NOMO-1 (cell line): ENCODE measurements at regions not wholly inside any gene's neighbourhood (a gene's known extent, or its start where the extent isn't known, plus 50 kb on each side); places are given as distances from the start of the nearest gene placed in this dataset.
"Not testable (repeated sequence)": the region's sequence is repeated elsewhere in the genome, so short reads cannot be mapped to it uniquely, and the experiment has no call there.

Experiments used
- DNase-seq, 2 experiments: peaks; one replicate each; lab custom pipeline; 2025; ENCODE audit not compliant: unreplicated experiment in 2 of 2; lab: John Stamatoyannopoulos, UW

GRCh38 chr6:114862819-114863218 is 520.0 kb upstream of the HS3ST5 start:
- no peak for DNase-seq

- DNase-seq = no peak
These were observed 519.2 kb upstream of the HS3ST5 start for GRCh38 chr6:114862064-114862463.

- no peak for DNase-seq
These were observed 501.5 kb upstream of the HS3ST5 start for GRCh38 chr6:114844359-114844758.

- no peak for DNase-seq
These were observed 496.2 kb upstream of the HS3ST5 start for GRCh38 chr6:114839019-114839418.

- DNase-seq = no peak
These were observed 490.4 kb upstream of the HS3ST5 start for GRCh38 chr6:114833211-114833610.

GRCh38 chr6:114830515-114830914 is 487.7 kb upstream of the HS3ST5 start:
- no peak for DNase-seq

- DNase-seq = no peak
These were observed 484.3 kb upstream of the HS3ST5 start for GRCh38 chr6:114827135-114827534.

GRCh38 chr6:114824409-114824808 is 481.6 kb upstream of the HS3ST5 start:
- no peak for DNase-seq

GRCh38 chr6:114816678-114817077 is 473.9 kb upstream of the HS3ST5 start:
- DNase-seq = peak in 1 of 2 experiments; percentile 10

- no peak for DNase-seq
These were observed 467.6 kb upstream of the HS3ST5 start for GRCh38 chr6:114810468-114810867.

GRCh38 chr6:114805426-114805825 is 462.6 kb upstream of the HS3ST5 start:
- not testable (repeated sequence) for DNase-seq

GRCh38 chr6:114796576-114796975 is 453.8 kb upstream of the HS3ST5 start:
- no peak for DNase-seq

- no peak for DNase-seq
These were observed 450.6 kb upstream of the HS3ST5 start for GRCh38 chr6:114793428-114793827.

GRCh38 chr6:114785235-114786127 is 442.7 kb upstream of the HS3ST5 start:
- no peak for DNase-seq

- DNase-seq = no peak
These were observed 441.0 kb upstream of the HS3ST5 start for GRCh38 chr6:114783783-114784182.

- DNase-seq = no peak
These were observed 440.3 kb upstream of the HS3ST5 start for GRCh38 chr6:114783083-114783482.

- no peak for DNase-seq
These were observed 422.0 kb upstream of the HS3ST5 start for GRCh38 chr6:114764866-114765265.

- DNase-seq = no peak
These were observed 419.3 kb upstream of the HS3ST5 start for GRCh38 chr6:114762145-114762544.

- DNase-seq = peak; percentile 6 to 18
These were observed 405.3 kb upstream of the HS3ST5 start for GRCh38 chr6:114747995-114748625.

- no peak for DNase-seq
These were observed 397.7 kb upstream of the HS3ST5 start for GRCh38 chr6:114740547-114740946.

- no peak for DNase-seq
These were observed 396.8 kb upstream of the HS3ST5 start for GRCh38 chr6:114739656-114740055.
